GM12878 (cell line): ENCODE measurements at regions not wholly inside any gene's neighbourhood (a gene's known extent, or its start where the extent isn't known, plus 50 kb on each side); places are given as distances from the start of the nearest gene placed in this dataset.

Experiments
- BRCA1 ChIP-seq: IDR thresholded peaks from 2 replicates; pipeline ENCODE4 v1.6.1; 2011; ENCODE audit warnings: low read depth, low read length, improper control_type of control experiment
- CTCF ChIP-seq, 3 experiments: IDR thresholded peaks in 2 of 3; conservative IDR thresholded peaks in 1 of 3; 2 replicates each; pipeline ENCODE4 v1.5.1; 2011; ENCODE audit warnings: low read depth in 3 of 3, low read length in 3 of 3, mild to moderate bottlenecking in 3 of 3, control low read depth in 2 of 3, moderate library complexity in 2 of 3, inconsistent platforms in 1 of 3, mixed read lengths in 1 of 3; ENCODE audit not compliant: control insufficient read depth in 2 of 3, insufficient read depth in 1 of 3; ENCODE audit errors: extremely low read depth in 1 of 3
- EZH2 ChIP-seq: IDR thresholded peaks from 2 replicates; pipeline ENCODE4 v1.6.1; 2012; ENCODE audit warnings: low read depth, mild to moderate bottlenecking, control low read depth, inconsistent platforms, low read length, borderline replicate concordance; ENCODE audit not compliant: control insufficient read depth
- KDM1A ChIP-seq: fragments of 200-600 bp; sonication (generic); IDR thresholded peaks from 2 replicates; pipeline ENCODE4 v1.6.1; 2016; ENCODE audit warnings: borderline replicate concordance
- MAX ChIP-seq: IDR thresholded peaks from 2 replicates; pipeline ENCODE4 v1.6.1; 2012; ENCODE audit warnings: low read depth, low read length, improper control_type of control experiment
- POLR2AphosphoS5 ChIP-seq: IDR thresholded peaks from 2 replicates; pipeline ENCODE4 v1.6.1; 2011; ENCODE audit warnings: mild to moderate bottlenecking, low read length, inconsistent platforms
- PRDM15 ChIP-seq: fragments of 450-650 bp; formaldehyde crosslinking; IDR thresholded peaks from 2 replicates; pipeline ENCODE4 v1.4.0; 2020; ENCODE audit warnings: mild to moderate bottlenecking, moderate library complexity
- RAD21 ChIP-seq: IDR thresholded peaks from 2 replicates; pipeline ENCODE4 v1.6.1; 2011; ENCODE audit warnings: mild to moderate bottlenecking, low read depth, low read length, moderate library complexity; ENCODE audit not compliant: insufficient read depth
- SKIL ChIP-seq: fragments of 450-650 bp; IDR thresholded peaks from 2 replicates; pipeline ENCODE4 v1.6.1; 2017; ENCODE audit warnings: mild to moderate bottlenecking, low read depth, inconsistent platforms; ENCODE audit not compliant: poor library complexity, severe bottlenecking
- SMC3 ChIP-seq: IDR thresholded peaks from 2 replicates; pipeline ENCODE4 v1.6.1; 2011; ENCODE audit warnings: low read length, improper control_type of control experiment, borderline replicate concordance
- SP1 ChIP-seq: IDR thresholded peaks from one replicate; pipeline ENCODE4 v1.6.1; 2011; ENCODE audit warnings: low read depth, low read length
- WRNIP1 ChIP-seq: IDR thresholded peaks from 2 replicates; pipeline ENCODE4 v1.6.1; 2011; ENCODE audit warnings: low read depth, low read length, improper control_type of control experiment, borderline replicate concordance

GRCh38 chr2:175847128-175847527, 154.9 kb downstream of the LNPK start:
- TF ChIP-seq CTCF (IDR thresholded peaks at IDR 0.05 in 2 of 3, conservative IDR thresholded peaks at IDR 0.05 in 1 of 3; ENCODE audit: control insufficient read depth in 2 of 3, extremely low read depth in 1 of 3, insufficient read depth in 1 of 3, low read depth in 3 of 3, low read length in 3 of 3): no peak
- no peak for TF ChIP-seq SKIL
- no peak for TF ChIP-seq BRCA1
- no peak for TF ChIP-seq PRDM15 (CRISPR knock-in tag)
- no peak for TF ChIP-seq EZH2
- TF ChIP-seq WRNIP1: no peak
- no peak for TF ChIP-seq SP1
- no peak for TF ChIP-seq RAD21
- no peak for TF ChIP-seq KDM1A
- TF ChIP-seq POLR2AphosphoS5: no peak
- no peak for TF ChIP-seq MAX
- no peak for TF ChIP-seq SMC3
